Thyroid gland (tissue), 4 donors: ENCODE measurements at regions not wholly inside any gene's neighbourhood (a gene's known extent, or its start where the extent isn't known, plus 50 kb on each side); places are given as distances from the start of the nearest gene placed in this dataset.

Source experiments
- POLR2A ChIP-seq, 2 donors: fragments of 450-650 bp; IDR thresholded peaks; one replicate each; pipeline ENCODE4 v1.6.1; 2017; ENCODE audit warnings: antibody characterized with exemption in 2 of 2, mild to moderate bottlenecking in 2 of 2, moderate library complexity in 1 of 2
- TF ChIP-seq, protein P1 (sequence below), 6 experiments: fragments of 200-600 bp in 3 of 6; fragments of 450-650 bp in 3 of 6; sonication (generic) in 3 of 6; IDR thresholded peaks; one replicate each; pipeline ENCODE4 v1.5.1; 2016 to 2019; ENCODE audit warnings: antibody characterized with exemption in 6 of 6, mild to moderate bottlenecking in 2 of 6, inconsistent platforms in 1 of 6, moderate library complexity in 1 of 6

DNA sequence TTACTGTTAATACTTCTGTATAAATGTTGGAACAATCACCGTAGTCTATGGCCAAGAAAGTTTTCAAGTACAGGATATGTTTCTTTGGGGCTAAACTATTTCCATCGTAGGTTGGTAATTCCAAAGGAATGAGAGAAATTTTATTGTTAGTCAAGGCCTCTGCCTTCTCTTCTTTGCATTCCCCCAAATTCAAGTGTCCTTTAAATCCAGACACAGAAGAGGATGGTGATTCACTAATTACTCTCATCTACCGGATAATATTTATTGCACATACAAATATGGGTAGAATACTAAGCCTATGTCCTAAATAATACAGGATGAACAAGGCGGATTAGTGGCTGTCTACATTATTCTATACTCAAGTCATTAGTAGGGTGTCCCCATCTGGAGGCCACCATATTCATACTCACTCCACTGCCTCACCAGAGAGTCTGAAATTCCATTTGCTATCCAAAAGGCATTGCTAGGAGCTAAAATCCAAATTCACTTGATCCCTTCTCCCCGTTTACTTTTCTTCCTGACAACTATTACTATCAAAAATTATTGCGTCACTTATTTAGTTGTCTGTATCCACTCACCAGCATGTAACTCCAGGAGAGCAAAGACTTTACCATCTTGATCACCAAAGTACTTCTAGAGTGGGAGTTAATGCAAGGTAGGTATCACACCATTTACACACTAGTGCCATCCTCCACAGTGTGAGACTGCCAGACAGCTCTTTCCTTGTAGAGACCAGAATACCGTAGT, 82.4 kb upstream of the SGCG start:
- TF ChIP-seq POLR2A (IDR thresholded peaks at IDR 0.05): no peak
- TF ChIP-seq, protein P1, sequence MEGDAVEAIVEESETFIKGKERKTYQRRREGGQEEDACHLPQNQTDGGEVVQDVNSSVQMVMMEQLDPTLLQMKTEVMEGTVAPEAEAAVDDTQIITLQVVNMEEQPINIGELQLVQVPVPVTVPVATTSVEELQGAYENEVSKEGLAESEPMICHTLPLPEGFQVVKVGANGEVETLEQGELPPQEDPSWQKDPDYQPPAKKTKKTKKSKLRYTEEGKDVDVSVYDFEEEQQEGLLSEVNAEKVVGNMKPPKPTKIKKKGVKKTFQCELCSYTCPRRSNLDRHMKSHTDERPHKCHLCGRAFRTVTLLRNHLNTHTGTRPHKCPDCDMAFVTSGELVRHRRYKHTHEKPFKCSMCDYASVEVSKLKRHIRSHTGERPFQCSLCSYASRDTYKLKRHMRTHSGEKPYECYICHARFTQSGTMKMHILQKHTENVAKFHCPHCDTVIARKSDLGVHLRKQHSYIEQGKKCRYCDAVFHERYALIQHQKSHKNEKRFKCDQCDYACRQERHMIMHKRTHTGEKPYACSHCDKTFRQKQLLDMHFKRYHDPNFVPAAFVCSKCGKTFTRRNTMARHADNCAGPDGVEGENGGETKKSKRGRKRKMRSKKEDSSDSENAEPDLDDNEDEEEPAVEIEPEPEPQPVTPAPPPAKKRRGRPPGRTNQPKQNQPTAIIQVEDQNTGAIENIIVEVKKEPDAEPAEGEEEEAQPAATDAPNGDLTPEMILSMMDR (IDR thresholded peaks at IDR 0.05): no peak
